IMR-90 (cell line): ENCODE measurements at regions not wholly inside any gene's neighbourhood (a gene's known extent, or its start where the extent isn't known, plus 50 kb on each side); places are given as distances from the start of the nearest gene placed in this dataset.

Experiments
- ATAC-seq: fragments of 200-7000 bp; cut with Tn5 transposase; 2 replicates; pipeline ENCODE4 v1.9.1; 2020; ENCODE audit warnings: low read depth, mild to moderate bottlenecking, moderate library complexity
- BruUV-seq: library from RNA; stranded (reverse); fragments of 400-500 nt; replicated peaks from 2 replicates; lab custom pipeline; 2021; lab: Mats Ljungman, UMichigan
- CTCF ChIA-PET: fragments of 300-600 bp; formaldehyde crosslinking; extraction: SDS; loops from one replicate; lab custom pipeline; 2021; ENCODE audit warnings: antibody characterized with exemption; lab: Yijun Ruan, JAX
- POLR2A ChIA-PET: fragments of 300-600 bp; sonication (Branson Sonifier 250); formaldehyde crosslinking; loops from one replicate; lab custom pipeline; 2022; ENCODE audit warnings: antibody characterized with exemption; ENCODE audit not compliant: unreplicated experiment; lab: Charles Lee
- DNase-seq: peaks from one replicate; pipeline ENCODE4 v3.0.0; 2013
- H2AFZ ChIP-seq: replicated peaks from 2 replicates; pipeline ENCODE3; 2013; ENCODE audit warnings: low read length, mild to moderate bottlenecking; ENCODE audit not compliant: poor library complexity
- H2AK5ac ChIP-seq: 2 replicates; pipeline ENCODE4 v1.6.1; 2013; ENCODE audit warnings: low read depth, low read length, inconsistent platforms
- H2AK9ac ChIP-seq: replicated peaks from 2 replicates; pipeline ENCODE3; 2013; ENCODE audit warnings: mild to moderate bottlenecking, low read depth, low read length, moderate library complexity; ENCODE audit not compliant: poor library complexity
- H2BK120ac ChIP-seq: 2 replicates; pipeline ENCODE4 v1.6.1; 2013; ENCODE audit warnings: low read depth, low read length, inconsistent platforms
- H2BK15ac ChIP-seq: 3 replicates; pipeline ENCODE4 v1.6.1; 2013; ENCODE audit warnings: low read depth, low read length, inconsistent platforms
- H2BK20ac ChIP-seq: 2 replicates; pipeline ENCODE4 v1.6.1; 2013; ENCODE audit warnings: low read depth, mild to moderate bottlenecking, inconsistent platforms, low read length, moderate library complexity
- H2BK5ac ChIP-seq: 2 replicates; pipeline ENCODE4 v1.6.1; 2013; ENCODE audit warnings: mild to moderate bottlenecking, low read depth, low read length, inconsistent platforms; ENCODE audit not compliant: poor library complexity, severe bottlenecking
- H3K14ac ChIP-seq: replicated peaks from 2 replicates; pipeline ENCODE4 v1.6.1; 2013; ENCODE audit warnings: low read depth, low read length, inconsistent platforms
- H3K18ac ChIP-seq: 2 replicates; pipeline ENCODE4 v1.6.1; 2013; ENCODE audit warnings: low read depth, low read length, control low read depth
- H3K23ac ChIP-seq: 2 replicates; pipeline ENCODE4 v1.6.1; 2013; ENCODE audit warnings: low read depth, low read length, inconsistent platforms
- H3K27ac ChIP-seq: 2 replicates; pipeline ENCODE4 v1.5.1; 2013; ENCODE audit warnings: mild to moderate bottlenecking, control low read depth, low read length; ENCODE audit not compliant: insufficient read depth
- H3K27me3 ChIP-seq: 2 replicates; pipeline ENCODE4 v1.6.1; 2013; ENCODE audit warnings: low read length; ENCODE audit not compliant: control insufficient read depth, insufficient read depth
- H3K36me3 ChIP-seq: 2 replicates; pipeline ENCODE4 v1.6.1; 2013; ENCODE audit warnings: low read length, mixed read lengths; ENCODE audit not compliant: control insufficient read depth, insufficient read depth
- H3K4ac ChIP-seq: 2 replicates; pipeline ENCODE4 v1.6.1; 2013; ENCODE audit warnings: low read depth, low read length, inconsistent platforms
- H3K4me1 ChIP-seq: 2 replicates; pipeline ENCODE4 v1.6.1; 2013; ENCODE audit warnings: low read length, mixed read lengths; ENCODE audit not compliant: control insufficient read depth, insufficient read depth
- H3K4me2 ChIP-seq: 2 replicates; pipeline ENCODE4 v1.6.1; 2013; ENCODE audit warnings: low read depth, mild to moderate bottlenecking, control low read depth, low read length, moderate library complexity
- H3K4me3 ChIP-seq: 2 replicates; pipeline ENCODE4 v1.5.1; 2013; ENCODE audit warnings: low read depth, mild to moderate bottlenecking, control low read depth, low read length, moderate library complexity; ENCODE audit not compliant: insufficient read depth
- H3K56ac ChIP-seq: 2 replicates; pipeline ENCODE4 v1.6.1; 2013; ENCODE audit warnings: low read length, inconsistent platforms; ENCODE audit not compliant: insufficient read depth; ENCODE audit errors: extremely low read depth
- H3K79me1 ChIP-seq, 2 experiments: 2 replicates each; pipeline ENCODE4 v1.6.1; 2013; ENCODE audit warnings: low read length in 2 of 2, inconsistent platforms in 1 of 2, low read depth in 1 of 2
- H3K9ac ChIP-seq: 2 replicates; pipeline ENCODE4 v1.6.1; 2013; ENCODE audit warnings: low read depth, low read length, control low read depth
- H3K9me1 ChIP-seq: 2 replicates; pipeline ENCODE4 v1.6.1; 2013; ENCODE audit warnings: low read length, inconsistent platforms; ENCODE audit not compliant: insufficient read depth
- H3K9me3 ChIP-seq: 2 replicates; pipeline ENCODE4 v1.6.1; 2013; ENCODE audit warnings: low read length; ENCODE audit not compliant: control insufficient read depth, insufficient read depth
- H4K20me1 ChIP-seq: 2 replicates; pipeline ENCODE4 v1.6.1; 2013; ENCODE audit warnings: low read length, inconsistent platforms; ENCODE audit not compliant: insufficient read depth
- H4K5ac ChIP-seq: 2 replicates; pipeline ENCODE4 v1.6.1; 2013; ENCODE audit warnings: mild to moderate bottlenecking, low read depth, low read length, control low read depth
- H4K8ac ChIP-seq, 2 experiments: 2 replicates each; pipeline ENCODE4 v1.6.1; 2013; ENCODE audit warnings: low read depth in 2 of 2, low read length in 2 of 2, control low read depth in 1 of 2, inconsistent platforms in 1 of 2
- H4K91ac ChIP-seq: 2 replicates; pipeline ENCODE4 v1.6.1; 2013; ENCODE audit warnings: low read depth, low read length, inconsistent platforms; ENCODE audit not compliant: insufficient read depth
- CEBPB ChIP-seq: IDR thresholded peaks from 2 replicates; pipeline ENCODE4 v1.6.1; 2012; ENCODE audit warnings: low read depth, low read length, improper control_type of control experiment
- MAZ ChIP-seq: IDR thresholded peaks from 2 replicates; pipeline ENCODE4 v1.6.1; 2012; ENCODE audit warnings: low read depth, mild to moderate bottlenecking, low read length, improper control_type of control experiment, moderate library complexity, borderline replicate concordance
- NFE2L2 ChIP-seq: fragments of 150-350 bp; IDR thresholded peaks from 2 replicates; pipeline ENCODE4 v1.6.1; 2016; ENCODE audit warnings: low read depth, mild to moderate bottlenecking, low read length
- RCOR1 ChIP-seq: IDR thresholded peaks from 2 replicates; pipeline ENCODE4 v1.6.1; 2012; ENCODE audit warnings: mild to moderate bottlenecking, low read length, improper control_type of control experiment; ENCODE audit not compliant: insufficient replicate concordance
- SMC3 ChIP-seq: fragments of 150-350 bp; IDR thresholded peaks from 2 replicates; pipeline ENCODE4 v1.6.1; 2016; ENCODE audit warnings: low read depth, mild to moderate bottlenecking, antibody characterized with exemption, low read length, moderate library complexity
- WGBS, 2 experiments: methylation state at CpG; one replicate each; pipeline versions ENCODE4 v1.1.5 to v1.1.7; 2013; ENCODE audit warnings: missing lambda C conversion rate in 2 of 2; ENCODE audit not compliant: insufficient read length in 1 of 2; ENCODE audit errors: extremely low coverage in 2 of 2; 5-methylcytosine and 5-hydroxymethylcytosine counted together
- dilution Hi-C: fragments of 300-500 bp; cut with HindIII; formaldehyde crosslinking; loops from one replicate; pipeline ENCODE4 v1.14.3; 2018; ENCODE audit warnings: low sequenced_read_pairs; ENCODE audit not compliant: unreplicated experiment
- in situ Hi-C: fragments of 300-500 bp; cut with MboI; formaldehyde crosslinking; loops from 3 replicates; pipeline ENCODE4 v1.14.3; 2019; ENCODE audit warnings: low sequenced_read_pairs, inconsistent platforms, mixed read lengths
- intact Hi-C: fragments of 100-400 bp; cut with micrococcal nuclease; formaldehyde crosslinking; loops from 2 replicates; pipeline ENCODE4 v1.10.0; 2022
- TF ChIP-seq, protein P1 (sequence below): fragments of 150-350 bp; IDR thresholded peaks from 2 replicates; pipeline ENCODE4 v1.6.1; 2017; ENCODE audit warnings: mild to moderate bottlenecking, antibody characterized with exemption, low read length, low read depth

DNA sequence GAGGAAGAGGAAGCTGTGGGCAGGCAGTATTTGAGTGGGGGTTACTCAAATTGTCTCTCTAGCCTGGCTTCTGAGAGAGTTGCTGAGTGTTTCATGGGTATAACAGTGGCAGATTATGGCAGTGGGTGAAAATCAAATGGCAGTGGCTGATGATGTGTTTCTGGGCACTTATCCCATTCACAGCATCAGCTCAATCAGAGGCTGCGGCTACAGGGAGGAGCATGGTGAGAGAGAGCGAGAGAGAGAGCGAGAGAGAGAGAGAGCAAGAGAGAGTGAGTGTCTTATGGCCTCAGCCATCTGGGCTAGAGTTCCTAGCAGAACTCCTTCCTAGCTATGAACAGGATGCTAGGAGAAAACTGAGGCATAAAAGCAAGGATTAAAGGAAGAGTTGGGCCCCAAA is 178.9 kb downstream of the OLFM4 start:
- H3K9me1 ChIP-seq: no peaks in the 10 kb centered on the region
- no CpG with 5 or more reads among the region's 3 CpGs for WGBS, 2 experiments
- no peak overlapping the region for H3K18ac ChIP-seq
- no peak overlapping the region for H2AK5ac ChIP-seq
- no peaks in the 10 kb centered on the region for H3K27me3 ChIP-seq
- no peak overlapping the region for H3K56ac ChIP-seq
- in situ Hi-C loops: no loop called here
- no peak overlapping the region for H3K4me2 ChIP-seq
- no peaks in the 10 kb centered on the region for H3K79me1 ChIP-seq
- H2AFZ ChIP-seq: no peak overlapping the region
- BruUV-seq: no TSS peak
- dilution Hi-C loops: no loop called here
- H3K9ac ChIP-seq: no peak overlapping the region
- H4K91ac ChIP-seq: no peak overlapping the region
- no peak overlapping the region for H3K27ac ChIP-seq
- no peak overlapping the region for H4K8ac ChIP-seq
- H2AK9ac ChIP-seq: no peak overlapping the region
- TF ChIP-seq MAZ (no peak), RCOR1 (no peak), NFE2L2 (no peak), SMC3 (no peak), CEBPB (no peak)
- TF ChIP-seq, protein P1, sequence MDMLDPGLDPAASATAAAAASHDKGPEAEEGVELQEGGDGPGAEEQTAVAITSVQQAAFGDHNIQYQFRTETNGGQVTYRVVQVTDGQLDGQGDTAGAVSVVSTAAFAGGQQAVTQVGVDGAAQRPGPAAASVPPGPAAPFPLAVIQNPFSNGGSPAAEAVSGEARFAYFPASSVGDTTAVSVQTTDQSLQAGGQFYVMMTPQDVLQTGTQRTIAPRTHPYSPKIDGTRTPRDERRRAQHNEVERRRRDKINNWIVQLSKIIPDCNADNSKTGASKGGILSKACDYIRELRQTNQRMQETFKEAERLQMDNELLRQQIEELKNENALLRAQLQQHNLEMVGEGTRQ: no peak
- H3K23ac ChIP-seq: no peak overlapping the region
- ChIA-PET POLR2A (no interaction called here), CTCF (interaction anchor here (1.1 kb wide), 1 partner anchor 10 kb away, joined by 3 read pairs; no protein-coding TSS in a partner anchor)
- H2BK5ac ChIP-seq: no peak overlapping the region
- H4K20me1 ChIP-seq: no peaks in the 10 kb centered on the region
- H3K9me3 ChIP-seq: peaks cover 7% of the 10 kb centered on the region; the same call in 1 of the 2 replicates
- H2BK120ac ChIP-seq: no peak overlapping the region
- intact Hi-C loops: no loop called here
- ATAC-seq: no peak
- no peak overlapping the region for H3K4me3 ChIP-seq
- no peaks in the 10 kb centered on the region for H3K36me3 ChIP-seq
- H4K5ac ChIP-seq: no peak overlapping the region
- no peak overlapping the region for H3K14ac ChIP-seq
- H2BK20ac ChIP-seq: no peak overlapping the region
- no peak overlapping the region for H3K4ac ChIP-seq
- DNase-seq: no peak
- no peaks in the 10 kb centered on the region for H3K4me1 ChIP-seq
- H2BK15ac ChIP-seq: no peak overlapping the region
